ENCODE measurements at regions not wholly inside any gene's neighbourhood (a gene's known extent, or its start where the extent isn't known, plus 50 kb on each side); places are given as distances from the start of the nearest gene placed in this dataset.

GRCh38 chr10:131739206-131739605 lies 161.6 kb upstream of the PPP2R2D start:
- Histone ChIP-seq H3K36me3 (no peaks in the 10 kb centered on the region), H3K9me3 (no peaks in the 10 kb centered on the region), H3K4me1 (no peaks in the 10 kb centered on the region), H3K27me3 (ENCODE audit: low read depth) (peaks cover 11% of the 10 kb centered on the region), H3K27ac (no peak overlapping the region), H3K4me3 (no peak overlapping the region)
- intact Hi-C loops (cut with DNase I), result no loop called here
- no peak for ATAC-seq
- DNase-seq, result no peak
- no peak for TF ChIP-seq CTCF (IDR thresholded peaks at IDR 0.05)

DNA sequence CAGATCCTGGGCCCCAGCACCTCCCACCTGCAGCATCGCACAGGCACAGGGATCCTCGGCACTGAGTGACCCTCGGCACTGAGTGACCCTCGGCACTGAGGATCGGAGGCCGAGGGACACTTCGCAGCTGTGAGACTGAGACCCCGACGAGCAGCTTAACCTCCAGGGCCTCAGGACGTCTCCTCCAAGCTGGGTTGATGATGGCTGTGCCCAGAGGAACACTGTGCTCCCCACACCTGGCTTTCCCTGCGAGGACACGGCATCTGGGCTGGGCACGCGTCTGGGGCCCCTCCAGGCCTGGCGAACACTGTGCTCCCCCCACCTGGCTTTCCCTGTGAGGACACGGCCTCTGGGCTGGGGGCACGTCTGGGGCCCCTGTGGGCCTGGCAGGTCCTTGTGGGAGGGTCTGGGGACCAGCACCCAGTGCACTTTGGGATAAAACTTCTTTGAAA lies 158.3 kb upstream of the PPP2R2D start:
- H3K4me1 ChIP-seq, result no peaks in the 10 kb centered on the region
- H3K4me3 ChIP-seq, result no peak overlapping the region
- TF ChIP-seq CTCF (IDR thresholded peaks at IDR 0.05), result no peak
- no peaks in the 10 kb centered on the region for H3K9me3 ChIP-seq
- DNase-seq (no peak), ATAC-seq (no peak)
- no peak overlapping the region for H3K27ac ChIP-seq
- H3K27me3 ChIP-seq (ENCODE audit: low read depth), result peaks cover 23% of the 10 kb centered on the region
- intact Hi-C loops (cut with DNase I), result no loop called here
- H3K36me3 ChIP-seq, result no peaks in the 10 kb centered on the region

- H3K4me3 ChIP-seq, result no peak overlapping the region
- H3K27me3 ChIP-seq (ENCODE audit: low read depth), result peaks cover 27% of the 10 kb centered on the region
- H3K9me3 ChIP-seq, result no peaks in the 10 kb centered on the region
- ATAC-seq, result no peak
- H3K4me1 ChIP-seq, result no peaks in the 10 kb centered on the region
- no peaks in the 10 kb centered on the region for H3K36me3 ChIP-seq
- DNase-seq, result no peak
- TF ChIP-seq CTCF (IDR thresholded peaks at IDR 0.05), result no peak
- intact Hi-C loops (cut with DNase I), result no loop called here
- H3K27ac ChIP-seq, result no peak overlapping the region
Observed at GRCh38 chr10:131743190-131744151, 157.3 kb upstream of the PPP2R2D start.

- Histone ChIP-seq H3K36me3 (no peaks in the 10 kb centered on the region), H3K27me3 (ENCODE audit: low read depth) (peaks cover 31% of the 10 kb centered on the region), H3K4me3 (no peak overlapping the region), H3K4me1 (no peaks in the 10 kb centered on the region), H3K9me3 (no peaks in the 10 kb centered on the region), H3K27ac (no peak overlapping the region)
- ATAC-seq (no peak), DNase-seq (no peak)
- intact Hi-C loops (cut with DNase I), result no loop called here
- no peak for TF ChIP-seq CTCF (IDR thresholded peaks at IDR 0.05)
Observed at GRCh38 chr10:131744346-131744745, 156.5 kb upstream of the PPP2R2D start.

- TF ChIP-seq CTCF (IDR thresholded peaks at IDR 0.05), result no peak
- no peak for ATAC-seq
Observed at GRCh38 chr10:131745591-131745990, 155.2 kb upstream of the PPP2R2D start.

More at GRCh38 chr10:131745591-131745990, 155.2 kb upstream of the PPP2R2D start:
- no peak for DNase-seq
- Histone ChIP-seq H3K27ac (no peak overlapping the region), H3K27me3 (ENCODE audit: low read depth) (peaks cover 37% of the 10 kb centered on the region), H3K4me1 (no peaks in the 10 kb centered on the region), H3K4me3 (no peak overlapping the region), H3K36me3 (no peaks in the 10 kb centered on the region), H3K9me3 (no peaks in the 10 kb centered on the region)
- intact Hi-C loops (cut with DNase I), result no loop called here
